CD14-positive monocyte (primary cell): ENCODE measurements at regions not wholly inside any gene's neighbourhood (a gene's known extent, or its start where the extent isn't known, plus 50 kb on each side); places are given as distances from the start of the nearest gene placed in this dataset.

Experiments
- DNase-seq, 3 donors: peaks; one replicate each; pipeline ENCODE4 v3.0.0-alpha.2; 2011 to 2022
- H2AFZ ChIP-seq: 2 replicates; pipeline ENCODE4 v1.6.0; 2012; ENCODE audit warnings: mild to moderate bottlenecking, low read depth, low read length, inconsistent platforms; ENCODE audit not compliant: insufficient read depth, poor library complexity, severe bottlenecking
- H3K27ac ChIP-seq, 2 donors: 1 replicate in 1 of 2; 2 replicates in 1 of 2; pipeline ENCODE4 v1.5.1; 2012 to 2013; ENCODE audit warnings: low read length in 2 of 2, control low read depth in 1 of 2, inconsistent platforms in 1 of 2, low read depth in 1 of 2, mild to moderate bottlenecking in 1 of 2
- H3K27me3 ChIP-seq, 2 donors: one replicate each; pipeline versions ENCODE4 v1.6.0 to v1.6.1; 2011 to 2013; ENCODE audit warnings: low read length in 2 of 2; ENCODE audit not compliant: control insufficient read depth in 2 of 2, insufficient read depth in 2 of 2
- H3K36me3 ChIP-seq, 2 donors: replicated peaks in 1 of 2; 1 replicate in 1 of 2; 2 replicates in 1 of 2; pipeline versions ENCODE4 v1.5.1 to v1.6.1; 2012 to 2013; ENCODE audit warnings: low read length in 2 of 2, control low read depth in 1 of 2, inconsistent platforms in 1 of 2, mild to moderate bottlenecking in 1 of 2; ENCODE audit not compliant: insufficient read depth in 2 of 2, control insufficient read depth in 1 of 2
- H3K4me1 ChIP-seq, 2 donors: 1 replicate in 1 of 2; 2 replicates in 1 of 2; pipeline versions ENCODE4 v1.5.1 to v1.6.1; 2012 to 2013; ENCODE audit warnings: low read length in 2 of 2, control low read depth in 1 of 2, inconsistent platforms in 1 of 2, mild to moderate bottlenecking in 1 of 2, moderate library complexity in 1 of 2; ENCODE audit not compliant: insufficient read depth in 2 of 2, control insufficient read depth in 1 of 2
- H3K4me2 ChIP-seq: replicated peaks from 2 replicates; pipeline ENCODE3; 2012; ENCODE audit warnings: low read length, moderate library complexity, mild to moderate bottlenecking; ENCODE audit not compliant: poor library complexity, severe bottlenecking; ENCODE audit errors: extremely low read depth
- H3K4me3 ChIP-seq, 3 experiments: fragments of 200-600 bp in 1 of 3; sonication (generic) in 1 of 3; replicated peaks in 1 of 3; 1 replicate in 2 of 3; 2 replicates in 1 of 3; pipeline ENCODE4 v1.5.1; 2011 to 2013; ENCODE audit warnings: low read length in 3 of 3, mild to moderate bottlenecking in 3 of 3, control low read depth in 2 of 3, low read depth in 2 of 3, inconsistent platforms in 1 of 3, moderate library complexity in 1 of 3
- H3K79me2 ChIP-seq: 2 replicates; pipeline ENCODE4 v1.6.0; 2012; ENCODE audit warnings: mild to moderate bottlenecking, control low read depth, inconsistent platforms, low read length, moderate library complexity; ENCODE audit not compliant: insufficient read depth
- H3K9ac ChIP-seq: 2 replicates; pipeline ENCODE4 v1.6.0; 2017; ENCODE audit warnings: low read length, mild to moderate bottlenecking; ENCODE audit not compliant: insufficient read depth, poor library complexity, severe bottlenecking
- H3K9me3 ChIP-seq, 2 donors: replicated peaks in 1 of 2; 1 replicate in 1 of 2; 2 replicates in 1 of 2; pipeline versions ENCODE4 v1.5.1 to v1.6.1; 2012 to 2013; ENCODE audit warnings: low read length in 2 of 2, control low read depth in 1 of 2; ENCODE audit not compliant: control insufficient read depth in 1 of 2, insufficient read depth in 1 of 2
- H4K20me1 ChIP-seq: 2 replicates; pipeline ENCODE4 v1.6.0; 2012; ENCODE audit warnings: mild to moderate bottlenecking, low read length, control low read depth, moderate library complexity; ENCODE audit not compliant: insufficient read depth
- H3K27ac Mint-ChIP-seq, 7 donors: one replicate each; pipeline ENCODE4 v1.8.0; 2020; ENCODE audit warnings: mild to moderate bottlenecking in 7 of 7, mixed read lengths in 7 of 7, moderate library complexity in 6 of 7, inconsistent platforms in 2 of 7
- H3K27me3 Mint-ChIP-seq, 3 donors: one replicate each; pipeline ENCODE4 v1.8.0; 2021 to 2022; ENCODE audit warnings: low read depth in 3 of 3, mild to moderate bottlenecking in 3 of 3, mixed read lengths in 3 of 3, moderate library complexity in 3 of 3, inconsistent platforms in 1 of 3
- H3K36me3 Mint-ChIP-seq, 2 donors: one replicate each; pipeline ENCODE4 v1.8.0; 2020; ENCODE audit warnings: mixed read lengths in 2 of 2, inconsistent platforms in 1 of 2, mild to moderate bottlenecking in 1 of 2
- H3K4me1 Mint-ChIP-seq: one replicate; pipeline ENCODE4 v1.8.0; 2020; ENCODE audit warnings: mild to moderate bottlenecking, mixed read lengths
- H3K4me3 Mint-ChIP-seq, 2 donors: one replicate each; pipeline ENCODE4 v1.8.0; 2020; ENCODE audit warnings: mild to moderate bottlenecking in 2 of 2, mixed read lengths in 2 of 2, moderate library complexity in 1 of 2
- H3K9me3 Mint-ChIP-seq, 7 donors: one replicate each; pipeline ENCODE4 v1.8.0; 2020 to 2022; ENCODE audit warnings: mixed read lengths in 7 of 7, mild to moderate bottlenecking in 6 of 7, moderate library complexity in 6 of 7, inconsistent platforms in 2 of 7
- CTCF ChIP-seq: fragments of 200-600 bp; IDR thresholded peaks from one replicate; pipeline ENCODE4 v1.8.0; 2022; ENCODE audit warnings: antibody characterized with exemption, mild to moderate bottlenecking
- WGBS: methylation state at CpG from one replicate; pipeline ENCODE4 v1.1.5; 2013; ENCODE audit warnings: missing lambda C conversion rate; ENCODE audit not compliant: insufficient coverage; 5-methylcytosine and 5-hydroxymethylcytosine counted together
- intact Hi-C, 2 donors: fragments of 100-400 bp; cut with micrococcal nuclease; formaldehyde crosslinking; loops; one replicate each; pipeline versions ENCODE4 v1.15.0 to v1.15.1; 2023

DNA sequence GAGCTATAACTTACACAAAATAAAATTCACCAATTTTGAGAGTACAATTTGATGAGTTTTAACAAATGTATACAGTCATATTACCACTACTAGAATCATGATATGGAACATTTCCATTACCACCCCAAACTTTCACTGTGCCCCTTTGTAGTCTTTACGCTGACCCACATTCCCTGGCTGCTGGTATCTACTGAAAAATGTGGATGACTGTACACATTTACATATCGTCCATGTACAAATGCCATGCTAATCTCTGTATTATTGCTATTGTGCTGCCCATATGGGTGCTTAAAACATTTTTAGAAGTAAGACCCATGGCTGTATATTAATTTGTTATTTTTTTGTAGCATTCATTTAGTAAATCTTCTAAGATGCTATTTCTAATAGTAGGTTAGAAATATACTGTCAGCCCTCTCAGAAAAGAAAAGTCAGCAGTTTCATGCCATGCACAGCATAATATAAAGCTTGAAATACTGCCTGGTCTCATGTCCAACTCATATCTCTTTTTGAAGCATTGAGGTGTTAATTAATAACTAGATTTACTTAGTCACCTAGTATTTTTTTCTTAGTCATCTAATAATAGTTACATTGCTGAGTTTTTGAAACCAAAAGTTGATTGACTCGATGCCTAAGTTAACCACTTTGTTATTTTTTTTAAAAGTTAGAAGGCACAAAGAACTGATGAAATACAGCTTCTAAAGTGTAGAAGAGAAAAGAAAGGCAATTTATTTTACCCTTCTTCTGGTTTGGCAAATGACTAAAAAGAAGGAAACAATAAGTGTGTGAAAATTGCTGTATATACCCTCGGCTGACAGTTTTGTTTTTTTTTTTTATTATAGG is 188.3 kb upstream of the MEF2C start:
- TF ChIP-seq CTCF, result no peak
- WGBS, result no CpG with 5 or more reads among the region's 4 CpGs
- H3K9me3 Mint-ChIP-seq, result no peaks in the 10 kb centered on the region
- Histone ChIP-seq H4K20me1 (no peaks in the 10 kb centered on the region), H3K4me3 (no peak overlapping the region), H3K79me2 (no peaks in the 10 kb centered on the region), H3K36me3 (no peaks in the 10 kb centered on the region), H3K9ac (no peak overlapping the region), H3K27ac (no peak overlapping the region), H3K27me3 (no peaks in the 10 kb centered on the region), H2AFZ (no peak overlapping the region), H3K9me3 (no peaks in the 10 kb centered on the region), H3K4me2 (no peak overlapping the region), H3K4me1 (peaks cover 0 to 5% of the 10 kb centered on the region in 2 donors)
- H3K4me1 Mint-ChIP-seq, result peaks cover 12% of the 10 kb centered on the region
- no peak overlapping the region for H3K27ac Mint-ChIP-seq
- peaks cover 0 to 4% (median 0%) of the 10 kb centered on the region in 3 donors for H3K27me3 Mint-ChIP-seq
- intact Hi-C loops, result no loop called here
- DNase-seq, result no peak
- no peaks in the 10 kb centered on the region for H3K36me3 Mint-ChIP-seq
- no peak overlapping the region for H3K4me3 Mint-ChIP-seq

- H3K27ac Mint-ChIP-seq, result no peak overlapping the region
- WGBS, result no CpG with 5 or more reads among the region's 2 CpGs
These were observed 186.6 kb upstream of the MEF2C start for GRCh38 chr5:89069591-89069990.

More at GRCh38 chr5:89069591-89069990, 186.6 kb upstream of the MEF2C start:
- no peak for DNase-seq
- Histone ChIP-seq H3K79me2 (no peaks in the 10 kb centered on the region), H3K9ac (no peak overlapping the region), H3K27ac (no peak overlapping the region), H3K27me3 (no peaks in the 10 kb centered on the region), H3K4me2 (no peak overlapping the region), H3K9me3 (no peaks in the 10 kb centered on the region), H3K36me3 (no peaks in the 10 kb centered on the region), H4K20me1 (no peaks in the 10 kb centered on the region), H3K4me1 (peaks cover 0 to 5% of the 10 kb centered on the region in 2 donors), H3K4me3 (no peak overlapping the region), H2AFZ (peak overlapping the region; percentile 44)
- no peak for TF ChIP-seq CTCF
- H3K4me3 Mint-ChIP-seq, result no peak overlapping the region
- H3K4me1 Mint-ChIP-seq, result peaks cover 12% of the 10 kb centered on the region
- H3K36me3 Mint-ChIP-seq, result no peaks in the 10 kb centered on the region
- no peaks in the 10 kb centered on the region for H3K9me3 Mint-ChIP-seq
- peaks cover 0 to 4% (median 0%) of the 10 kb centered on the region in 3 donors for H3K27me3 Mint-ChIP-seq
- intact Hi-C loops, result no loop called here
